ENCODE measurements at regions not wholly inside any gene's neighbourhood (a gene's known extent, or its start where the extent isn't known, plus 50 kb on each side); places are given as distances from the start of the nearest gene placed in this dataset.

- Mint-ChIP-seq H3K36me3 (ENCODE audit: low read depth) (no peaks in the 10 kb centered on the region), H3K4me3 (ENCODE audit: unreplicated experiment) (no peak overlapping the region), H3K4me1 (ENCODE audit: low read depth) (peaks cover 31% of the 10 kb centered on the region), H3K9me3 (ENCODE audit: low read depth) (no peaks in the 10 kb centered on the region), H3K27ac (ENCODE audit: unreplicated experiment) (no peak overlapping the region), H3K27me3 (ENCODE audit: low read depth) (no peaks in the 10 kb centered on the region)
- no peak for DNase-seq (ENCODE audit: low spot score)
- TF ChIP-seq CTCF (IDR thresholded peaks at IDR 0.05): no peak
Measured at GRCh38 chr10:21405981-21406380, 119.5 kb downstream of the SKIDA1 start.

GRCh38 chr10:21403256-21404015, 122.0 kb downstream of the SKIDA1 start:
- Mint-ChIP-seq H3K27ac (ENCODE audit: unreplicated experiment) (no peak overlapping the region), H3K4me1 (ENCODE audit: low read depth) (peaks cover 49% of the 10 kb centered on the region), H3K27me3 (ENCODE audit: low read depth) (no peaks in the 10 kb centered on the region)

DNA sequence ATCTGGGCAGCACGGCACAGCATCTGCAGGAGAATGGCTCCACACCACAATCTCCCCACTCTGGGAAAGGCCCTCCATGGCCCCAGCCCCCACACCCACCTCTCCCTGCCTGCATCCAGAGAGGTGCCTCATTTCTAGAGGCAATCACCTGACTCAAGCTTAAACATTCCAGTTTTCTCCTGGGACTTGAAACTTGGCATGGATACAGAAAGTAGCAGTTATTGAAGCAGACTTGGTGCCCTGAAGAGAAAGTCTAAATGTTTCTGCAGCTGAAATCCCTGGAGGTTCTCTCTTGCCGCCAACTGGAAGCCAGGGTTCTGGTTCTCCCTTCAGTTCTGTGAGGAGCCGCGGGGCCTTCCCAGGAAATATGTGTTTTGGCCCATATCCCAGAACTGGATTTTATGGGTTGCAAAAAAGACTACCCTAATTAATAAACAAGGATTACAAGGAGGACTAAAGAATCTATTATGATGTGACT, 122.8 kb downstream of the SKIDA1 start:
- Mint-ChIP-seq H3K27ac (ENCODE audit: unreplicated experiment) (peak overlapping the region; percentile 52), H3K4me1 (ENCODE audit: low read depth) (peaks cover 49% of the 10 kb centered on the region)
- no peak for DNase-seq (ENCODE audit: low spot score)

More at GRCh38 chr10:21403256-21404015, 122.0 kb downstream of the SKIDA1 start:
- no peaks in the 10 kb centered on the region for H3K36me3 Mint-ChIP-seq (ENCODE audit: low read depth)
- DNase-seq (ENCODE audit: low spot score): no peak
- TF ChIP-seq CTCF (IDR thresholded peaks at IDR 0.05): no peak
- no peak overlapping the region for H3K4me3 Mint-ChIP-seq (ENCODE audit: unreplicated experiment)
- no peaks in the 10 kb centered on the region for H3K9me3 Mint-ChIP-seq (ENCODE audit: low read depth)

GRCh38 chr10:21401196-21401595, 124.3 kb downstream of the SKIDA1 start:
- no peaks in the 10 kb centered on the region for H3K9me3 Mint-ChIP-seq (ENCODE audit: low read depth)
- no peaks in the 10 kb centered on the region for H3K36me3 Mint-ChIP-seq (ENCODE audit: low read depth)
- H3K27me3 Mint-ChIP-seq (ENCODE audit: low read depth): no peaks in the 10 kb centered on the region
- H3K4me3 Mint-ChIP-seq (ENCODE audit: unreplicated experiment): no peak overlapping the region
- no peak for TF ChIP-seq CTCF (IDR thresholded peaks at IDR 0.05)
- peak overlapping the region; percentile 32 for H3K27ac Mint-ChIP-seq (ENCODE audit: unreplicated experiment)
- H3K4me1 Mint-ChIP-seq (ENCODE audit: low read depth): peaks cover 39% of the 10 kb centered on the region
- DNase-seq (ENCODE audit: low spot score): no peak

More for the DNA sequence above, 122.8 kb downstream of the SKIDA1 start:
- Mint-ChIP-seq H3K9me3 (ENCODE audit: low read depth) (no peaks in the 10 kb centered on the region), H3K36me3 (ENCODE audit: low read depth) (no peaks in the 10 kb centered on the region), H3K27me3 (ENCODE audit: low read depth) (no peaks in the 10 kb centered on the region), H3K4me3 (ENCODE audit: unreplicated experiment) (no peak overlapping the region)
- no peak for TF ChIP-seq CTCF (IDR thresholded peaks at IDR 0.05)

DNA sequence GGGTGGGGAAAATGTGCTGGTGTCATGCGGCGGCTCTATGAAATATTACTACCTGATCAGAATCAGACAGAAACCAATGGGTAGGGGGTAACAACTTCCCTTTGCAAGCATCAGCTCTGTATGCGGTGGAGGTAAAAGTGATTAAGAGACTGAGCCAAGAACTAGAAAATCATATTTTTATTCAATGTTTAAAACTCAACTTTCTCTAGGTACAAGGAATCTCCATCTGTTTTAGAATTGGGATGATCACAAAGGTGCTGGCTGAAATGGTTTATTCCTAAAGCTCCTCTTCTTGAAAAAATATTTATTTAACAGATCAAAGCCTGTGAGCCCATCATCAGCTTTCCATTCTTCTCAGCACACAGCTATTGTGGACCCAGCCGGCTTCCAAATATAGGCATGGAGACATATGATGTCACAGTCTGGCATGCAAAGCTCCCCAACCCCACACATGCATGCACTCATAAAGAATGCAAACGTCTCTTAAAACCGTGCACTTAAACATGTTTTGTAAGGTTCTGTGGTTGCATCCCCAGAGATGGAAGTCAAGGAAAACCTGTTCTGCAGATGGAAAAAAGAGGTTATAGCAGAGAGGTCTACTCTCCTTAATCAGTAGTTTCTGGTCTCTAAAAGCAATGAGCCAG, 126.0 kb downstream of the SKIDA1 start:
- Mint-ChIP-seq H3K4me1 (ENCODE audit: low read depth) (peaks cover 39% of the 10 kb centered on the region), H3K9me3 (ENCODE audit: low read depth) (peaks cover 5% of the 10 kb centered on the region), H3K4me3 (ENCODE audit: unreplicated experiment) (no peak overlapping the region), H3K27me3 (ENCODE audit: low read depth) (no peaks in the 10 kb centered on the region), H3K36me3 (ENCODE audit: low read depth) (no peaks in the 10 kb centered on the region), H3K27ac (ENCODE audit: unreplicated experiment) (peak overlapping the region; percentile 89)
- no peak for DNase-seq (ENCODE audit: low spot score)
- TF ChIP-seq CTCF (IDR thresholded peaks at IDR 0.05): no peak
